ENCODE measurements at regions not wholly inside any gene's neighbourhood (a gene's known extent, or its start where the extent isn't known, plus 50 kb on each side); places are given as distances from the start of the nearest gene placed in this dataset.

DNA sequence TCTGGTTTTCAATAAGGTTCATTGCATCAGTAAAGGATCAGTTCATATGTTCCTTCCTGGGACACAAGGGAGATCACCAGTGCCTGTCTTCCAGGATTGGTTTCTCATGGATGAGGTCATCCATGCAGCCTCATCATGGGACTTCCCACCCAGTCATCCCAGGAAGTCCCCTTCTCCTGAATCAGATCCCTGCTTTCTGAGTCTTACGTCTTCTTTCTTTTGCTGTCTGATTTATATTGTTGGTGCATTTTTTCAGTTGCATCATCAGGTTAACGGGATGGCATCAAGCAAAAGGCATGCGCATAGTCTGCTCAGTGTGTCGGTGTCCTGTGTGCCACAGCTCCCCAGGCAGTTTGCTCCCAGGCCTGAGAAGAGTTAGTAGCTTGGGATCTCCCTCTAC lies 105.9 kb downstream of the SOX11 start:
- TF ChIP-seq, protein P1, sequence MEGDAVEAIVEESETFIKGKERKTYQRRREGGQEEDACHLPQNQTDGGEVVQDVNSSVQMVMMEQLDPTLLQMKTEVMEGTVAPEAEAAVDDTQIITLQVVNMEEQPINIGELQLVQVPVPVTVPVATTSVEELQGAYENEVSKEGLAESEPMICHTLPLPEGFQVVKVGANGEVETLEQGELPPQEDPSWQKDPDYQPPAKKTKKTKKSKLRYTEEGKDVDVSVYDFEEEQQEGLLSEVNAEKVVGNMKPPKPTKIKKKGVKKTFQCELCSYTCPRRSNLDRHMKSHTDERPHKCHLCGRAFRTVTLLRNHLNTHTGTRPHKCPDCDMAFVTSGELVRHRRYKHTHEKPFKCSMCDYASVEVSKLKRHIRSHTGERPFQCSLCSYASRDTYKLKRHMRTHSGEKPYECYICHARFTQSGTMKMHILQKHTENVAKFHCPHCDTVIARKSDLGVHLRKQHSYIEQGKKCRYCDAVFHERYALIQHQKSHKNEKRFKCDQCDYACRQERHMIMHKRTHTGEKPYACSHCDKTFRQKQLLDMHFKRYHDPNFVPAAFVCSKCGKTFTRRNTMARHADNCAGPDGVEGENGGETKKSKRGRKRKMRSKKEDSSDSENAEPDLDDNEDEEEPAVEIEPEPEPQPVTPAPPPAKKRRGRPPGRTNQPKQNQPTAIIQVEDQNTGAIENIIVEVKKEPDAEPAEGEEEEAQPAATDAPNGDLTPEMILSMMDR (IDR thresholded peaks at IDR 0.05; ENCODE audit: poor library complexity, severe bottlenecking), result no peak
- TF ChIP-seq, protein P2, sequence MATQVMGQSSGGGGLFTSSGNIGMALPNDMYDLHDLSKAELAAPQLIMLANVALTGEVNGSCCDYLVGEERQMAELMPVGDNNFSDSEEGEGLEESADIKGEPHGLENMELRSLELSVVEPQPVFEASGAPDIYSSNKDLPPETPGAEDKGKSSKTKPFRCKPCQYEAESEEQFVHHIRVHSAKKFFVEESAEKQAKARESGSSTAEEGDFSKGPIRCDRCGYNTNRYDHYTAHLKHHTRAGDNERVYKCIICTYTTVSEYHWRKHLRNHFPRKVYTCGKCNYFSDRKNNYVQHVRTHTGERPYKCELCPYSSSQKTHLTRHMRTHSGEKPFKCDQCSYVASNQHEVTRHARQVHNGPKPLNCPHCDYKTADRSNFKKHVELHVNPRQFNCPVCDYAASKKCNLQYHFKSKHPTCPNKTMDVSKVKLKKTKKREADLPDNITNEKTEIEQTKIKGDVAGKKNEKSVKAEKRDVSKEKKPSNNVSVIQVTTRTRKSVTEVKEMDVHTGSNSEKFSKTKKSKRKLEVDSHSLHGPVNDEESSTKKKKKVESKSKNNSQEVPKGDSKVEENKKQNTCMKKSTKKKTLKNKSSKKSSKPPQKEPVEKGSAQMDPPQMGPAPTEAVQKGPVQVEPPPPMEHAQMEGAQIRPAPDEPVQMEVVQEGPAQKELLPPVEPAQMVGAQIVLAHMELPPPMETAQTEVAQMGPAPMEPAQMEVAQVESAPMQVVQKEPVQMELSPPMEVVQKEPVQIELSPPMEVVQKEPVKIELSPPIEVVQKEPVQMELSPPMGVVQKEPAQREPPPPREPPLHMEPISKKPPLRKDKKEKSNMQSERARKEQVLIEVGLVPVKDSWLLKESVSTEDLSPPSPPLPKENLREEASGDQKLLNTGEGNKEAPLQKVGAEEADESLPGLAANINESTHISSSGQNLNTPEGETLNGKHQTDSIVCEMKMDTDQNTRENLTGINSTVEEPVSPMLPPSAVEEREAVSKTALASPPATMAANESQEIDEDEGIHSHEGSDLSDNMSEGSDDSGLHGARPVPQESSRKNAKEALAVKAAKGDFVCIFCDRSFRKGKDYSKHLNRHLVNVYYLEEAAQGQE (IDR thresholded peaks at IDR 0.05; ENCODE audit: borderline replicate concordance), result no peak

Measured in neural cell (in vitro differentiated cells).